Lung (tissue), 11 donors: ENCODE measurements at regions not wholly inside any gene's neighbourhood (a gene's known extent, or its start where the extent isn't known, plus 50 kb on each side); places are given as distances from the start of the nearest gene placed in this dataset.
"Not testable (repeated sequence)": the region's sequence is repeated elsewhere in the genome, so short reads cannot be mapped to it uniquely, and the experiment has no call there.

Source experiments
- ATAC-seq: fragments of 200-7000 bp; cut with Tn5 transposase; one replicate; pipeline ENCODE4 v1.9.1; 2020; ENCODE audit warnings: moderate number of reproducible peaks; ENCODE audit not compliant: insufficient read depth, low FRiP score
- DNase-seq, 3 donors: peaks; one replicate each; pipeline ENCODE4 v3.0.0-alpha.2; 2013 to 2017
- H3K27ac ChIP-seq, 2 donors: one replicate each; pipeline ENCODE4 v1.5.1; 2013; ENCODE audit warnings: mild to moderate bottlenecking in 2 of 2, moderate library complexity in 2 of 2, control low read depth in 1 of 2, inconsistent platforms in 1 of 2, low read depth in 1 of 2, low read length in 1 of 2
- H3K27me3 ChIP-seq, 3 donors: one replicate each; pipeline ENCODE4 v1.5.1; 2013; ENCODE audit warnings: low read length in 2 of 3; ENCODE audit not compliant: control insufficient read depth in 3 of 3, insufficient read depth in 3 of 3
- H3K36me3 ChIP-seq, 4 donors: one replicate each; pipeline ENCODE4 v1.5.1; 2013; ENCODE audit warnings: low read length in 4 of 4, mild to moderate bottlenecking in 1 of 4, moderate library complexity in 1 of 4; ENCODE audit not compliant: control insufficient read depth in 4 of 4, insufficient read depth in 4 of 4
- H3K4me1 ChIP-seq, 5 donors: one replicate each; pipeline ENCODE4 v1.5.1; 2013; ENCODE audit warnings: low read length in 5 of 5, mild to moderate bottlenecking in 2 of 5, moderate library complexity in 1 of 5; ENCODE audit not compliant: control insufficient read depth in 5 of 5, insufficient read depth in 5 of 5
- H3K4me3 ChIP-seq: one replicate; pipeline ENCODE4 v1.5.1; 2013; ENCODE audit warnings: mild to moderate bottlenecking, control low read depth, moderate library complexity
- H3K9ac ChIP-seq, 2 donors: one replicate each; pipeline ENCODE4 v1.5.1; 2013; ENCODE audit warnings: low read length in 2 of 2, control low read depth in 1 of 2; ENCODE audit not compliant: insufficient read depth in 1 of 2
- H3K9me3 ChIP-seq, 4 donors: one replicate each; pipeline ENCODE4 v1.5.1; 2013; ENCODE audit warnings: low read length in 3 of 4, mild to moderate bottlenecking in 1 of 4, moderate library complexity in 1 of 4; ENCODE audit not compliant: control insufficient read depth in 4 of 4, insufficient read depth in 3 of 4
- CTCF ChIP-seq: IDR thresholded peaks from 2 replicates; pipeline ENCODE4 v1.5.1; 2012; ENCODE audit warnings: mild to moderate bottlenecking; ENCODE audit errors: control extremely low read depth, extremely low read depth
- WGBS, 2 donors: extraction: QIAGEN DNeasy Blood & Tissue Kit; methylation state at CpG; one replicate each; pipeline ENCODE4 v1.1.7; 2013; 5-methylcytosine and 5-hydroxymethylcytosine counted together
- donor health status: control.
- donor health status: control.
- donor health status: Bipolar disorder and iron deficiency.
- donor health status: healthy.
- donor health status: DM: yes; HTN: yes; CAD: no.

- H3K36me3 ChIP-seq: no peaks in the 10 kb centered on the region
- H3K4me1 ChIP-seq: no peaks in the 10 kb centered on the region
- no peak for ATAC-seq
- no peak overlapping the region for H3K27ac ChIP-seq
- WGBS, 2 donors: 80 to 88% methylated on average over 1 of the region's 1 CpG
- H3K4me3 ChIP-seq: no peak overlapping the region
- no peak for TF ChIP-seq CTCF
- peaks cover 0 to 4% (median 1%) of the 10 kb centered on the region in 4 donors for H3K9me3 ChIP-seq
- no peak overlapping the region for H3K9ac ChIP-seq
- no peaks in the 10 kb centered on the region for H3K27me3 ChIP-seq
- DNase-seq: no peak
Observed at GRCh38 chr12:87428701-87429277, 600.4 kb downstream of the C12orf50 start.

GRCh38 chr12:87427770-87428169 is 601.4 kb downstream of the C12orf50 start:
- Histone ChIP-seq H3K9me3 (peaks cover 0 to 4% (median 1%) of the 10 kb centered on the region in 4 donors), H3K36me3 (no peaks in the 10 kb centered on the region), H3K27ac (no peak overlapping the region), H3K9ac (no peak overlapping the region), H3K4me1 (no peaks in the 10 kb centered on the region), H3K27me3 (no peaks in the 10 kb centered on the region), H3K4me3 (no peak overlapping the region)
- ATAC-seq: no peak
- 77 to 94% methylated on average over 1 of the region's 1 CpG for WGBS, 2 donors
- no peak for DNase-seq
- no peak for TF ChIP-seq CTCF

GRCh38 chr12:87425942-87426554 is 603.2 kb downstream of the C12orf50 start:
- no peak for TF ChIP-seq CTCF
- no peaks in the 10 kb centered on the region for H3K36me3 ChIP-seq
- H3K27me3 ChIP-seq: no peaks in the 10 kb centered on the region
- H3K4me1 ChIP-seq: no peaks in the 10 kb centered on the region
- DNase-seq: no peak
- 57 to 68% methylated on average over 2 of the region's 2 CpGs for WGBS, 2 donors
- H3K9me3 ChIP-seq: peaks cover 0 to 4% (median 1%) of the 10 kb centered on the region in 4 donors
- H3K27ac ChIP-seq: no peak overlapping the region
- ATAC-seq: no peak
- no peak overlapping the region for H3K4me3 ChIP-seq
- H3K9ac ChIP-seq: no peak overlapping the region

GRCh38 chr12:87421233-87421632 is 608.0 kb downstream of the C12orf50 start:
- H3K27me3 ChIP-seq, H3K4me3 ChIP-seq, ATAC-seq, H3K27ac ChIP-seq, H3K9ac ChIP-seq, H3K4me1 ChIP-seq, H3K36me3 ChIP-seq, DNase-seq, H3K9me3 ChIP-seq: not testable (repeated sequence)
- WGBS, 2 donors: 93 to 96% methylated on average over 2 of the region's 2 CpGs
